ENCODE measurements at regions not wholly inside any gene's neighbourhood (a gene's known extent, or its start where the extent isn't known, plus 50 kb on each side); places are given as distances from the start of the nearest gene placed in this dataset.

DNA sequence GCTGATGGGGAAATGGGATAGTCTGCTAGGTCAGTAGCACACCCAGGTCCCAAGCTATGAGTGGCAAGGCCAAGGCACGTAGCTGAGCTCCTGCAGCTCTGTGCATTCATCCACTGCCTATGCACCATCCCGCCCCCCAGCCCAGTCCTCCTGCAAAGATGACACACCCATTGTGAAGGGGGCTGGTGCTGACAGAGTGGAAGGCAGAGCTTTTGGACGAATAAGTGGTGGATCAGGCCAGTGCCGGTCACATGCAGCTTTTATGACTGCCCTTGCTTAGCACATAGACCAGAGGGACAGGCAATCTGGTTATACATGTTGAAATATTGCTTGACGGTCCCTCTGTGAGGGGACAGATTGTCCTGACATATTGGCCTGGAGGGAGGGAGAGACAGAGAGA is 494.3 kb downstream of the PTPRU start:
- Histone ChIP-seq H3K36me3 (ENCODE audit: insufficient read depth, low read length) (no peaks in the 10 kb centered on the region), H3K27ac (ENCODE audit: low read depth, low read length) (no peak overlapping the region), H2AFZ (ENCODE audit: low read length, unreplicated experiment) (no peak overlapping the region), H3K4me1 (ENCODE audit: control insufficient read depth, insufficient read depth, low read length, unreplicated experiment) (no peaks in the 10 kb centered on the region), H3K27me3 (ENCODE audit: insufficient read depth, low read length) (peaks cover 15% of the 10 kb centered on the region; the same call in 1 of the 2 replicates), H3K79me2 (ENCODE audit: control insufficient read depth, insufficient read depth, low read length, unreplicated experiment) (no peaks in the 10 kb centered on the region), H3K4me3 (ENCODE audit: low read depth, low read length) (no peak overlapping the region)

GRCh38 chr1:29729281-29729680 is 493.0 kb downstream of the PTPRU start:
- Histone ChIP-seq H2AFZ (ENCODE audit: low read length, unreplicated experiment) (no peak overlapping the region), H3K79me2 (ENCODE audit: control insufficient read depth, insufficient read depth, low read length, unreplicated experiment) (no peaks in the 10 kb centered on the region), H3K27me3 (ENCODE audit: insufficient read depth, low read length) (peaks cover 14% of the 10 kb centered on the region; the same call in 1 of the 2 replicates), H3K36me3 (ENCODE audit: insufficient read depth, low read length) (no peaks in the 10 kb centered on the region), H3K4me3 (ENCODE audit: low read depth, low read length) (no peak overlapping the region), H3K27ac (ENCODE audit: low read depth, low read length) (no peak overlapping the region), H3K4me1 (ENCODE audit: control insufficient read depth, insufficient read depth, low read length, unreplicated experiment) (no peaks in the 10 kb centered on the region)

DNA sequence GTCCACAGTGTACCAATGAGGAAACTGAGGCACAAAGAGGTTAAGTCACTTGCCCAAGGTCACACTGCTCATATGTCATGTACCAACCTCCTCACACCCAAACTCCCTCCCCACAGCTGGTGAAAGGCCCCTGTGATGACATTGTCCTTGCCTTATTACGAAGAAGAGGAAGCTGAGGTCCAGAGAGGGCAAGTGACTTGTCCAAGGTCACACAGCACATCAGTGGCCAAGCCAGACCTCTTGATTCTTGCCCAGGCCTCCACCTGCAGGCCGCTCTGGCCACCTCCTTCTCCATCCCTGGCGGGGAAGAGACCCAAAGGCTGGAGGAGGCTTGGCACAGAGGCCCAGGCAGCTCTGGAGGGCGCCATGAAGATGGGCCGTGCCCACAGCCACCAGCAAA is 492.4 kb downstream of the PTPRU start:
- Histone ChIP-seq H3K36me3 (ENCODE audit: insufficient read depth, low read length) (no peaks in the 10 kb centered on the region), H3K4me1 (ENCODE audit: control insufficient read depth, insufficient read depth, low read length, unreplicated experiment) (no peaks in the 10 kb centered on the region), H3K27ac (ENCODE audit: low read depth, low read length) (no peak overlapping the region), H3K4me3 (ENCODE audit: low read depth, low read length) (no peak overlapping the region), H3K79me2 (ENCODE audit: control insufficient read depth, insufficient read depth, low read length, unreplicated experiment) (no peaks in the 10 kb centered on the region), H2AFZ (ENCODE audit: low read length, unreplicated experiment) (no peak overlapping the region), H3K27me3 (ENCODE audit: insufficient read depth, low read length) (peaks cover 12% of the 10 kb centered on the region; the same call in 1 of the 2 replicates)

GRCh38 chr1:29725262-29725661 is 488.9 kb downstream of the PTPRU start:
- Histone ChIP-seq H3K79me2 (ENCODE audit: control insufficient read depth, insufficient read depth, low read length, unreplicated experiment) (no peaks in the 10 kb centered on the region), H3K4me1 (ENCODE audit: control insufficient read depth, insufficient read depth, low read length, unreplicated experiment) (no peaks in the 10 kb centered on the region), H3K36me3 (ENCODE audit: insufficient read depth, low read length) (no peaks in the 10 kb centered on the region), H2AFZ (ENCODE audit: low read length, unreplicated experiment) (no peak overlapping the region), H3K4me3 (ENCODE audit: low read depth, low read length) (no peak overlapping the region), H3K27me3 (ENCODE audit: insufficient read depth, low read length) (0 out of 2 replicates have a peak, but pooled peaks cover 8% of the 10 kb centered on the region), H3K27ac (ENCODE audit: low read depth, low read length) (no peak overlapping the region)

DNA sequence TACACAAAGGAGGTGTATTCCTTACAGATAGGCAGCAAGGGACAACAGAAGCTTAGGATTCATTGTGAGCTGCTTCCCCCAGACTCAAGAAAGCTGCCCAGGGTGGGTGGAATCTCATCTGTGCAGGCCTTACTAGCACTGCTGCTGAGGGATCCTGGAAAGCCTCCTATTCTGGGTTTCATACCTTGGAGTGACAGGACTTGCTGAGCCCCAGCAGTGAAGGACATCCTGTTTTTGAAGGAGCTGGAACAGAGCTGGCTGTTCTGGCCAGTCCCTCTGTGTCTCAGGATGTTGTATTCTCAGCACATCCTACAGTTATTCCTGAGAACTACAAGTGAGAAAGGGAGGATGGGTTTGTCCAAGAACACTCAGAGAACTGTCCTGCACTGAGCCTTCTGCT is 486.3 kb downstream of the PTPRU start:
- H3K4me1 ChIP-seq (ENCODE audit: control insufficient read depth, insufficient read depth, low read length, unreplicated experiment): no peaks in the 10 kb centered on the region
- no peaks in the 10 kb centered on the region for H3K36me3 ChIP-seq (ENCODE audit: insufficient read depth, low read length)
- no peak overlapping the region for H3K27ac ChIP-seq (ENCODE audit: low read depth, low read length)
- H3K4me3 ChIP-seq (ENCODE audit: low read depth, low read length): no peak overlapping the region
- H3K27me3 ChIP-seq (ENCODE audit: insufficient read depth, low read length): peaks cover 16% of the 10 kb centered on the region; the same call in 1 of the 2 replicates
- no peak overlapping the region for H2AFZ ChIP-seq (ENCODE audit: low read length, unreplicated experiment)
- no peaks in the 10 kb centered on the region for H3K79me2 ChIP-seq (ENCODE audit: control insufficient read depth, insufficient read depth, low read length, unreplicated experiment)

DNA sequence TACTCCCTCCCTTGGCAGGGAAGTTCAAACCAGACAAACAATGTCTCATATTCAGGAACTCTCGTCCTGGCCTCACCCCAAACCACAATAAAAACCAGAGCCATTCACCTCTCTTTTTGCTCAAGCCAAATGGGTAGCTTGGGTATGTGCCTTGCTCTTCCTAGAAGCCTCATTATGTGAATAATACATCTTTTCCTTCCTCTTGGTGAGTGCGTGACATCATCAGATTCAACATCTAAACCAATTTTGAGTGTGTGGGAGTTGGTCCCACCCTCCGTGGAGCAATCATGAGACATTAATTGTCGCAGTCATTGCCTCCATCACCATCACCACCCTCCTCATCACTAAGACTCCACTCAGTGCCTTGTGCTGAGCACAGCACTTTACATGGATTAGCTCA is 482.9 kb downstream of the PTPRU start:
- no peaks in the 10 kb centered on the region for H3K4me1 ChIP-seq (ENCODE audit: control insufficient read depth, insufficient read depth, low read length, unreplicated experiment)
- H3K36me3 ChIP-seq (ENCODE audit: insufficient read depth, low read length): no peaks in the 10 kb centered on the region
- H2AFZ ChIP-seq (ENCODE audit: low read length, unreplicated experiment): no peak overlapping the region
- H3K4me3 ChIP-seq (ENCODE audit: low read depth, low read length): no peak overlapping the region
- H3K27me3 ChIP-seq (ENCODE audit: insufficient read depth, low read length): peaks cover 10% of the 10 kb centered on the region; the same call in 1 of the 2 replicates
- no peaks in the 10 kb centered on the region for H3K79me2 ChIP-seq (ENCODE audit: control insufficient read depth, insufficient read depth, low read length, unreplicated experiment)
- H3K27ac ChIP-seq (ENCODE audit: low read depth, low read length): no peak overlapping the region

GRCh38 chr1:29718791-29719190 is 482.5 kb downstream of the PTPRU start:
- H3K36me3 ChIP-seq (ENCODE audit: insufficient read depth, low read length): no peaks in the 10 kb centered on the region
- no peak overlapping the region for H2AFZ ChIP-seq (ENCODE audit: low read length, unreplicated experiment)
- no peaks in the 10 kb centered on the region for H3K4me1 ChIP-seq (ENCODE audit: control insufficient read depth, insufficient read depth, low read length, unreplicated experiment)
- H3K27ac ChIP-seq (ENCODE audit: low read depth, low read length): no peak overlapping the region
- H3K27me3 ChIP-seq (ENCODE audit: insufficient read depth, low read length): peaks cover 10% of the 10 kb centered on the region; the same call in 1 of the 2 replicates
- no peak overlapping the region for H3K4me3 ChIP-seq (ENCODE audit: low read depth, low read length)
- H3K79me2 ChIP-seq (ENCODE audit: control insufficient read depth, insufficient read depth, low read length, unreplicated experiment): no peaks in the 10 kb centered on the region

GRCh38 chr1:29716306-29716705 is 480.0 kb downstream of the PTPRU start:
- Histone ChIP-seq H3K4me3 (ENCODE audit: low read depth, low read length) (no peak overlapping the region), H3K79me2 (ENCODE audit: control insufficient read depth, insufficient read depth, low read length, unreplicated experiment) (no peaks in the 10 kb centered on the region), H3K27me3 (ENCODE audit: insufficient read depth, low read length) (peaks cover 10% of the 10 kb centered on the region; the same call in 1 of the 2 replicates), H3K4me1 (ENCODE audit: control insufficient read depth, insufficient read depth, low read length, unreplicated experiment) (peaks cover 15% of the 10 kb centered on the region), H3K27ac (ENCODE audit: low read depth, low read length) (no peak overlapping the region), H2AFZ (ENCODE audit: low read length, unreplicated experiment) (no peak overlapping the region), H3K36me3 (ENCODE audit: insufficient read depth, low read length) (no peaks in the 10 kb centered on the region)

DNA sequence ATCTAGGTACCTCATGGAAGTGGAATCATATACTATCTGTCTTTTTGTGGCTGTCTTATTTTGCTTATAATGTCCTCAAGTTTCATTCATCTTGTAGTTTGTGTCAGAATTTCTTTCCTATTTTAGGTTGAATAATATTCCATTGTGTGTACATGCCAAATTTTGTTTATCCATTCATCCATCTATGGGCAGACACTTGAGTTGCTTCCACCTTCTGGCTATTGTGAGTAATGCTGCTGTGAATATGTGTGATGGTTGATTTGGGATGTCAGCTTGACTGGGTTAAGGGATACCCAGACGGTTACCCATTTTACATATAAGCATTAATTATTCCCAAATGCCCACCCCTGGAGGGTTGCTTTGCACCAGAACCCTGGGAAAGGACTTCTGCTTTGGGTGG is 477.5 kb downstream of the PTPRU start:
- no peak overlapping the region for H3K4me3 ChIP-seq (ENCODE audit: low read depth, low read length)

GRCh38 chr1:29712801-29713200 is 476.5 kb downstream of the PTPRU start:
- peaks cover 48% of the 10 kb centered on the region for H3K4me1 ChIP-seq (ENCODE audit: control insufficient read depth, insufficient read depth, low read length, unreplicated experiment)
- no peak overlapping the region for H3K4me3 ChIP-seq (ENCODE audit: low read depth, low read length)
- no peaks in the 10 kb centered on the region for H3K27me3 ChIP-seq (ENCODE audit: insufficient read depth, low read length)

More for the DNA sequence above, 477.5 kb downstream of the PTPRU start:
- Histone ChIP-seq H3K36me3 (ENCODE audit: insufficient read depth, low read length) (no peaks in the 10 kb centered on the region), H3K79me2 (ENCODE audit: control insufficient read depth, insufficient read depth, low read length, unreplicated experiment) (no peaks in the 10 kb centered on the region), H2AFZ (ENCODE audit: low read length, unreplicated experiment) (no peak overlapping the region), H3K27me3 (ENCODE audit: insufficient read depth, low read length) (no peaks in the 10 kb centered on the region), H3K27ac (ENCODE audit: low read depth, low read length) (no peak overlapping the region), H3K4me1 (ENCODE audit: control insufficient read depth, insufficient read depth, low read length, unreplicated experiment) (peaks cover 37% of the 10 kb centered on the region)

DNA sequence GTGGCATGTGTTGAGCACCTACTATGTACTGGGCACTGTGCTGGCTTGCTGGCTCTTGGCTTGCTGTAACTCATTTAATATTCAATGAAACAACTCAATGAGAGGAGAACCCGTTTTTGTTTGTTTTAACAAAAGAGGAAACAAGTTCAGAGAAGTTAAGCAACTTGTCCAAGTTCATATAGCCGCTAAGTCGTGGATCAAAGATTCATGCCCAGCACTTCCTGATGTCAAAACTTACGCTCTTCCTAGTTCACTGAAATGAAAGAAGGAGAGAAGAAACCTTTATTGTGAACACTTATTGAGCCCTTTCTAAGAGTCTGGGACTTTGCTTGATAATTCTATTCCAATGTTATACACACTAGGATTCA is 475.9 kb downstream of the PTPRU start:
- H3K4me3 ChIP-seq (ENCODE audit: low read depth, low read length): no peak overlapping the region
- no peak overlapping the region for H2AFZ ChIP-seq (ENCODE audit: low read length, unreplicated experiment)
- peaks cover 50% of the 10 kb centered on the region for H3K4me1 ChIP-seq (ENCODE audit: control insufficient read depth, insufficient read depth, low read length, unreplicated experiment)
- H3K27ac ChIP-seq (ENCODE audit: low read depth, low read length): peak overlapping the region; percentile 55
- H3K36me3 ChIP-seq (ENCODE audit: insufficient read depth, low read length): no peaks in the 10 kb centered on the region
- no peaks in the 10 kb centered on the region for H3K79me2 ChIP-seq (ENCODE audit: control insufficient read depth, insufficient read depth, low read length, unreplicated experiment)
- no peaks in the 10 kb centered on the region for H3K27me3 ChIP-seq (ENCODE audit: insufficient read depth, low read length)

More at GRCh38 chr1:29712801-29713200, 476.5 kb downstream of the PTPRU start:
- Histone ChIP-seq H3K36me3 (ENCODE audit: insufficient read depth, low read length) (no peaks in the 10 kb centered on the region), H3K27ac (ENCODE audit: low read depth, low read length) (peak overlapping the region; percentile 55), H2AFZ (ENCODE audit: low read length, unreplicated experiment) (no peak overlapping the region), H3K79me2 (ENCODE audit: control insufficient read depth, insufficient read depth, low read length, unreplicated experiment) (no peaks in the 10 kb centered on the region)

Data from ACC112 (cell line).